ENCODE measurements at regions not wholly inside any gene's neighbourhood (a gene's known extent, or its start where the extent isn't known, plus 50 kb on each side); places are given as distances from the start of the nearest gene placed in this dataset.

DNA sequence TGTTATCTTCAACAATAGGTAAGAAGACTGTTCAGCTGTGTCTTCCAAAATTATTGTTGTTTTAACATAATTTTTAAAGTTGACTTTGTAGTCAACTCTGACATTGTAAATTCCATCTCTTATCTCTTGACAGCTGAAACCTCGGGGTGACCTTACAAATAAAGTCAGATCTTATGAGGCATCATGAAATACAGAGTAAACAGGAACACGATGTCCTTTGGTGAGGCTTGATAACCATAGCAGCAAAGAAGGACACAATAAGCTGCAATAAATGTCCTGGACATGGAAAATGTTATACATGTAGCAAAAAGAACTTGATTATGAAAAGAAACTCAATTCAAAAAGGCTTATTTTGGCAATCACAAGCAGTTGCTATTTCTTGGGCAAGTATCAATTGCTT is 618.9 kb upstream of the SLC39A10 start:
- Histone ChIP-seq H3K4me3 (ENCODE audit: low read depth, low read length) (no peak overlapping the region), H3K4me1 (ENCODE audit: control insufficient read depth, insufficient read depth, low read length) (no peaks in the 10 kb centered on the region), H3K27ac (ENCODE audit: low read depth, low read length) (no peak overlapping the region), H3K9me3 (ENCODE audit: control insufficient read depth, insufficient read depth, low read length) (no peaks in the 10 kb centered on the region), H3K36me3 (ENCODE audit: control insufficient read depth, insufficient read depth, low read length) (no peaks in the 10 kb centered on the region), H3K27me3 (ENCODE audit: control insufficient read depth, insufficient read depth, low read length) (no peaks in the 10 kb centered on the region)
- no CpG with 5 or more reads among the region's 2 CpGs for WGBS (ENCODE audit: insufficient coverage)
- no peak for DNase-seq (ENCODE audit: low read depth in 4 of 6, low spot score in 6 of 6)

DNA sequence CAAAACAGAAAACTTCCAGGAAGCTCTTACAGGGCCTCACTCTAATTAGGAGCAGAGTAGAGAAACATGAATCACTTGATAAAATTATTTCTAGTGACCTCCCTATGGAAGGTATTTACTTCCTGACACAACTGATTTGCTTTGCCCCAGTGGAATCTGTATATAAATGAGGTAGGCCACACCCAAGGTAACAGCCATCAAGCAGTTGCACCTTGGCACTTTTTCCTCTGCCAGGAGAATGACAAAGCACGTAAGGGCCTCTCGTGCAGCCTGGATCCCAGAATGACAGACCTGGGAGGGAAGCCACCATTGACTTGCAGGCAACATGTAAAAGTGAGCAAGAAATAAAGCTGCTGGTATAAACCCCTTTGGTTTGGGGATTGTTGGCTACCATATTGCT is 620.0 kb upstream of the SLC39A10 start:
- whole genome bisulfite sequencing (ENCODE audit: insufficient coverage): 93% methylated on average over 2 of the region's 2 CpGs
- Histone ChIP-seq H3K27me3 (ENCODE audit: control insufficient read depth, insufficient read depth, low read length) (no peaks in the 10 kb centered on the region), H3K36me3 (ENCODE audit: control insufficient read depth, insufficient read depth, low read length) (no peaks in the 10 kb centered on the region)

DNA sequence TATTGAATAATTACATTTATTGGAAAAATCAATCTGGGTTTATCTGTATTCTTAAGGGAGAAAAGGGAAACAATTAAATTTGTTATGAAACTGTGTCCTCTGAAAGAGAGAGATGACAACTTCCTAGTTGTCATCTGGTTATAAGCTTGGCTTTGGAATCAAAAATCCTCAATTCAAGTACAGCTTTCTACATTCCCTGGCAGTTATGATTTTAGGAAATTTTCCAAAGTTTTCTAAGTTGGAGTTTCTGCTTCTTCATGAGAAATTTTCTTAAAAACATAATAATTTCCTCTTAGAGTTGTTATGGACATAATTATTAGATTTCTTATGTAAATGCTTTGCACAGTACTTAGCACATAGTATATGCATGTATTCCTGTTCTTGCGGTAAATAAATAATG is 625.6 kb upstream of the SLC39A10 start:
- no peaks in the 10 kb centered on the region for H3K27me3 ChIP-seq (ENCODE audit: control insufficient read depth, insufficient read depth, low read length)
- no peaks in the 10 kb centered on the region for H3K9me3 ChIP-seq (ENCODE audit: control insufficient read depth, insufficient read depth, low read length)
- no peaks in the 10 kb centered on the region for H3K36me3 ChIP-seq (ENCODE audit: control insufficient read depth, insufficient read depth, low read length)
- WGBS (ENCODE audit: insufficient coverage): no CpG with 5 or more reads among the region's 1 CpG
- H3K4me1 ChIP-seq (ENCODE audit: control insufficient read depth, insufficient read depth, low read length): no peaks in the 10 kb centered on the region
- no peak for DNase-seq (ENCODE audit: low read depth in 4 of 6, low spot score in 6 of 6)
- H3K4me3 ChIP-seq (ENCODE audit: low read depth, low read length): no peak overlapping the region
- H3K27ac ChIP-seq (ENCODE audit: low read depth, low read length): no peak overlapping the region

More for the DNA sequence above, 620.0 kb upstream of the SLC39A10 start:
- Histone ChIP-seq H3K27ac (ENCODE audit: low read depth, low read length) (no peak overlapping the region), H3K4me1 (ENCODE audit: control insufficient read depth, insufficient read depth, low read length) (no peaks in the 10 kb centered on the region), H3K4me3 (ENCODE audit: low read depth, low read length) (no peak overlapping the region), H3K9me3 (ENCODE audit: control insufficient read depth, insufficient read depth, low read length) (no peaks in the 10 kb centered on the region)
- DNase-seq (ENCODE audit: low read depth in 4 of 6, low spot score in 6 of 6): no peak

DNA sequence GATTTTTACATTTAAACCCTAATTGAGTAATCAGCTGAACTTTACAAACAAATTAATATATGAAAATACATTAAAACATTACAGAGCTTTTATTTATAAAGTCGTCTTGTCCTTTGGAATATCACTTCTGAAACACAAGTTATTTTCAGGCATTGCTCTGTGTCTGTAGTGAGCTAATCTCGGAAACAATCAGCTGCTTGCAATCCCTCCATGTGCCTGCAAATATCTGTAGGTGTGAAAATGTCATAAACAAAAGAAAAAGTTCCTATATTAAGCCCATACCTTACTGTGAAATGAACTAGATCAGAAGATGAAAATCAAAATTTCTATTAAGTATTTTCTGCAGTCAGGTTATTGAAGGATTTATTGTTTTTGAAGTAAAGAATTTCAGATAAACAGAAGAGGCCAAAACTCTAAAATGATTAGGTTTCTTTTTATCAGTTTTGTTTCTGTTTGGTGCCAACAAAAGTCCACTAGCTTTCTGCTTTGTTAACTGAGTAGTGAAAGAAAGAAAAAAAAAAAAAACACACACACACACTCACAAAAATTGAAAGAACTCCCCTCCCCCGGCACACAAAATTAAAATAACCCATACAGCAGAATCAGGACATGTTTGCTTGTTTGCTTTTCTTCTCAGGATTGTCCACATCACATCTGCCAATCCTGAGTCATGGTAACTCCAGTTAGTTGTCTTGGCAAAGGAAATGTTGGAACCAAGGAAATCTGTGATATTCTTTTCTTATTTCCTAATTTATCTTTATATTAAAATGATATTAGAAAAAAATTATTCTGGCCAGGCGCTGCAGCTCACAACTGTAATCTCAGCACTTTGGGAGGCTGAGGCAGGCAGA is 627.0 kb upstream of the SLC39A10 start:
- WGBS (ENCODE audit: insufficient coverage): no CpG with 5 or more reads among the region's 4 CpGs
- Histone ChIP-seq H3K9me3 (ENCODE audit: control insufficient read depth, insufficient read depth, low read length) (no peaks in the 10 kb centered on the region), H3K27me3 (ENCODE audit: control insufficient read depth, insufficient read depth, low read length) (no peaks in the 10 kb centered on the region), H3K4me1 (ENCODE audit: control insufficient read depth, insufficient read depth, low read length) (no peaks in the 10 kb centered on the region), H3K4me3 (ENCODE audit: low read depth, low read length) (no peak overlapping the region), H3K36me3 (ENCODE audit: control insufficient read depth, insufficient read depth, low read length) (no peaks in the 10 kb centered on the region), H3K27ac (ENCODE audit: low read depth, low read length) (no peak overlapping the region)
- DNase-seq (ENCODE audit: low read depth in 4 of 6, low spot score in 6 of 6): no peak

DNA sequence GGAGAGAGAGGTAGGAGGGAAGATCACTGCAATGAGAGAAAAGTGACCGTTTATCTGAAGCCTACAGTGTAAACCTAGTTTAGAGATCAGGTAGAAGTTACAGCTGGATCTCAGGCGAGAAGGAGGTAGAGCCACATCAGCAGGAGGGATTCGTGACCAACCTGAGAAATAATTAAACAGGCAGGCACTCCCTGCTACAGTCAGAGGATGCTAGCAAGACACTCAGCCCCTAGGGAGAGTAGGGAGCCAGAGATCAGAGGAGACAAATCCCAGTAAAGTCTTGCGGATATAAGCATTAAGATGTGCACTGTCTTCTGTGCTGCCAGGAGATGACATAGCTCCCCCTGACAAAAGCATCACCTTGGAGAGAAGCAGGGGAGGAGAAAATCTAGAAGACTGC is 629.1 kb upstream of the SLC39A10 start:
- H3K36me3 ChIP-seq (ENCODE audit: control insufficient read depth, insufficient read depth, low read length): no peaks in the 10 kb centered on the region
- no peaks in the 10 kb centered on the region for H3K4me1 ChIP-seq (ENCODE audit: control insufficient read depth, insufficient read depth, low read length)
- no peak for DNase-seq (ENCODE audit: low read depth in 4 of 6, low spot score in 6 of 6)
- WGBS (ENCODE audit: insufficient coverage): 67% methylated on average over 4 of the region's 4 CpGs
- H3K27me3 ChIP-seq (ENCODE audit: control insufficient read depth, insufficient read depth, low read length): no peaks in the 10 kb centered on the region
- no peaks in the 10 kb centered on the region for H3K9me3 ChIP-seq (ENCODE audit: control insufficient read depth, insufficient read depth, low read length)
- H3K4me3 ChIP-seq (ENCODE audit: low read depth, low read length): no peak overlapping the region
- H3K27ac ChIP-seq (ENCODE audit: low read depth, low read length): no peak overlapping the region

DNA sequence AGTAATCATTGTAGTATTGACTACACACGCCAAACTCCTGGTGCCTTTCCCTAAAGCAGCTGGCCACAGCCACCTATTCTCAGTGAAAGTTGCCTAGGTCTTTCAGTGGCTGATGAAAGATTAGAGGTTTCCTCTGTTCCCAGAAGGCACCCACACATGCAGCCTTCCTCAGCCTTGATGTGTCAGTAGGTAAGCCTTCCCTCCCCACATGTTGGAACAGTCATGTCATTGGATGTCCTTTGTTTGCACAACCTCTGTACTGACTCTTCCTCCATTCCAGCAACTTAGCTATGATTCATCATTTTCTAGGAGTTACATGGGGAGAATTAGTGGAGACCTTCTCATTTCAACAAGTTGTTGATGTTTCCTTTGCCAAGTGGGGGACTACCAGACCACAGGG is 630.8 kb upstream of the SLC39A10 start:
- no peaks in the 10 kb centered on the region for H3K9me3 ChIP-seq (ENCODE audit: control insufficient read depth, insufficient read depth, low read length)
- whole genome bisulfite sequencing (ENCODE audit: insufficient coverage): 80% methylated on average over 1 of the region's 1 CpG
- H3K27ac ChIP-seq (ENCODE audit: low read depth, low read length): no peak overlapping the region
- no peaks in the 10 kb centered on the region for H3K27me3 ChIP-seq (ENCODE audit: control insufficient read depth, insufficient read depth, low read length)
- no peak overlapping the region for H3K4me3 ChIP-seq (ENCODE audit: low read depth, low read length)
- no peaks in the 10 kb centered on the region for H3K36me3 ChIP-seq (ENCODE audit: control insufficient read depth, insufficient read depth, low read length)
- no peaks in the 10 kb centered on the region for H3K4me1 ChIP-seq (ENCODE audit: control insufficient read depth, insufficient read depth, low read length)
- DNase-seq (ENCODE audit: low read depth in 4 of 6, low spot score in 6 of 6): no peak

DNA sequence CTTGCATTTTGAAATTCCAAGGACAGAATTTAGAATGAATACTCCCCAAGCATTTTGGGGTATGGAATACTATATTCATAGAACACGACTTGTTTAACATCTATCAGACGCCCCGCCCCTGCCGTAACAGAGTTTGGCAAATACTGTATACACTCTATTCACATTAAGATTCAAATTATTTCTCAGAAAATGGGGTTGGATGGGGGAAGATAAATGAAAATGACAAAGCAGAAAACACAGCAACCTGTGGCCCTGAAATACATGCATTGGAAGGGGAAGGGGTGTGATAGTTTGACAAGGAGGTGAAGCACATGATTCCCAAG is 634.6 kb upstream of the SLC39A10 start:
- Histone ChIP-seq H3K4me3 (ENCODE audit: low read depth, low read length) (no peak overlapping the region), H3K9me3 (ENCODE audit: control insufficient read depth, insufficient read depth, low read length) (no peaks in the 10 kb centered on the region), H3K36me3 (ENCODE audit: control insufficient read depth, insufficient read depth, low read length) (no peaks in the 10 kb centered on the region), H3K27ac (ENCODE audit: low read depth, low read length) (no peak overlapping the region), H3K27me3 (ENCODE audit: control insufficient read depth, insufficient read depth, low read length) (no peaks in the 10 kb centered on the region), H3K4me1 (ENCODE audit: control insufficient read depth, insufficient read depth, low read length) (no peaks in the 10 kb centered on the region)
- DNase-seq (ENCODE audit: low read depth in 4 of 6, low spot score in 6 of 6): no peak
- WGBS (ENCODE audit: insufficient coverage): no CpG with 5 or more reads among the region's 4 CpGs

DNA sequence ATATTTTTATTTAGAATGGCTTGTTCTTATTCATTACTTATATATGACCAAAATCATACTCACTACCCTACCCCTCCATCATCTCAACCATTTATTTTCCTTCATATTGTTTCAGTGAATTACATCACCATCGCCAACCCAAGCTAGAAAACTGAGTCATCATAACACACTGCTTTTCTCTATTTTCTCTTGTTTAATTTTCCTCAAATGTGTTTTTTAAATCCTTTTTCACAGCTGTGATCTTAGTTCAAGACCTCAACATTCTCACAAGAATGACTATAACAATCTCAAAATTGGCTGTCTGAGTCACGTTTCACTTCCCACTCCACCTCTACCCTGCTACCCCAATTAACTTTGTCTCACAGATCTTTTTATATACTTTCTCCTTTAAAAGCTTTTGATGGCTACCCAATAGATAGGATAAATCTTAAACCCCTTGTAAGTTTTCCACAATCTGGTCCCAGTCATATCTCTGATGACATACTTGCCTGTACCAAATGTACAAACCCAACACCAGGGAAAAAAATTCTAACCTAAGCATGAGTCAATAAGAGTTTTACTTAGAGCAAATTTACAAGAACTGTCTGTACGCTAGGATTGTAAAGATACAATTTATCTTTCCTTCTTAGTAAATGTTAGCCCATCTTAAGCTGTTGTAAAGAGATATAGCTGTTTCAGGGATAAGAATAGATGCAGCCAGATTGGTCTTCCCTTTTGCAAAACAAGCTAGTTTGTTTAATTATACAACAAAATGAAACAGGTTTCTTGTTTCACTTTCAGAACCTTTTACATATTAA is 635.1 kb upstream of the SLC39A10 start:
- WGBS (ENCODE audit: insufficient coverage): 95% methylated on average over 2 of the region's 3 CpGs
- DNase-seq (ENCODE audit: low read depth in 4 of 6, low spot score in 6 of 6): no peak
- Histone ChIP-seq H3K27me3 (ENCODE audit: control insufficient read depth, insufficient read depth, low read length) (no peaks in the 10 kb centered on the region), H3K4me3 (ENCODE audit: low read depth, low read length) (no peak overlapping the region), H3K27ac (ENCODE audit: low read depth, low read length) (no peak overlapping the region), H3K9me3 (ENCODE audit: control insufficient read depth, insufficient read depth, low read length) (no peaks in the 10 kb centered on the region), H3K4me1 (ENCODE audit: control insufficient read depth, insufficient read depth, low read length) (no peaks in the 10 kb centered on the region), H3K36me3 (ENCODE audit: control insufficient read depth, insufficient read depth, low read length) (no peaks in the 10 kb centered on the region)

DNA sequence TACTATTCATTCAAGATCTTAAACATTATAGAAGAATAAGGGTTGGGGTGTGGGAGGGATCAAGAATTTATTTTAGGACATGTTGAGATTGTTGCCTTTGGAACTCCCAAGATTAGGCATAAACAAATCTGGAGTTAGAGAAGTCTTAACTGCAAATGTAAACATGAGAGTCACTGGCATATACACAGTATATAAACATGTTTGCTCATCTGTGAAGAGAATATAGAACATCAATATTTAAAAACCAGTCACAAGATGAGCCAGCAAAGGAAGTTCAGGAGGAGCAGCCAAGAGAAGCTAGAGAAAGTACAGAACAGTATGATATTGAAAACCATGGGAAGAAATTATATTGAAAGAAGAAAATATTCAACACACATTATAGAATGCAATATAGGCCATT is 638.6 kb upstream of the SLC39A10 start:
- Histone ChIP-seq H3K4me1 (ENCODE audit: control insufficient read depth, insufficient read depth, low read length) (no peaks in the 10 kb centered on the region), H3K36me3 (ENCODE audit: control insufficient read depth, insufficient read depth, low read length) (no peaks in the 10 kb centered on the region), H3K27ac (ENCODE audit: low read depth, low read length) (no peak overlapping the region), H3K9me3 (ENCODE audit: control insufficient read depth, insufficient read depth, low read length) (no peaks in the 10 kb centered on the region), H3K4me3 (ENCODE audit: low read depth, low read length) (no peak overlapping the region), H3K27me3 (ENCODE audit: control insufficient read depth, insufficient read depth, low read length) (no peaks in the 10 kb centered on the region)
- no peak for DNase-seq (ENCODE audit: low read depth in 4 of 6, low spot score in 6 of 6)

DNA sequence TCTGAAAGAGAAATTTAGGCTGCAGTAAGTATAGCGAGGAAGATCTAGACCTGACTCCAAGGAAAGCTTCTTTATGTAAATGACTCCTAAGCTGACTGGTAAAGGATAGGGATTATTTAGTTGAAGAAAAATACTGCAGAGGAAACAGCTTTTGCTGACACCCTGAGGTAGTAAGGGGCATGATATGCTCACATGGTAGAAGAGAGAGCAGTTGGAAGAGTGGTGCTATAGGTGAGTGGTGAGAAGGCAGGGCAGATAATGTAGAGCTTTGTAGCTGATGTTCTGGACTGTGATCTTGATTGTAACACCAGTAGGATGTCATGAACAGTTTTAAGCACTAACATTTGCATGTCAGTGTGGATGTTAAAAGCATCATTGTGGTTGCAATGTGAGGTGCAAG is 639.1 kb upstream of the SLC39A10 start:
- 100% methylated on average over 1 of the region's 1 CpG for WGBS (ENCODE audit: insufficient coverage)

More for the DNA sequence above, 639.1 kb upstream of the SLC39A10 start:
- H3K4me1 ChIP-seq (ENCODE audit: control insufficient read depth, insufficient read depth, low read length): no peaks in the 10 kb centered on the region
- no peaks in the 10 kb centered on the region for H3K27me3 ChIP-seq (ENCODE audit: control insufficient read depth, insufficient read depth, low read length)
- H3K36me3 ChIP-seq (ENCODE audit: control insufficient read depth, insufficient read depth, low read length): no peaks in the 10 kb centered on the region
- no peaks in the 10 kb centered on the region for H3K9me3 ChIP-seq (ENCODE audit: control insufficient read depth, insufficient read depth, low read length)
- H3K27ac ChIP-seq (ENCODE audit: low read depth, low read length): no peak overlapping the region
- no peak overlapping the region for H3K4me3 ChIP-seq (ENCODE audit: low read depth, low read length)
- DNase-seq (ENCODE audit: low read depth in 4 of 6, low spot score in 6 of 6): no peak

All from spinal cord (tissue), 9 donors.